ENCODE measurements at regions not wholly inside any gene's neighbourhood (a gene's known extent, or its start where the extent isn't known, plus 50 kb on each side); places are given as distances from the start of the nearest gene placed in this dataset.

DNA sequence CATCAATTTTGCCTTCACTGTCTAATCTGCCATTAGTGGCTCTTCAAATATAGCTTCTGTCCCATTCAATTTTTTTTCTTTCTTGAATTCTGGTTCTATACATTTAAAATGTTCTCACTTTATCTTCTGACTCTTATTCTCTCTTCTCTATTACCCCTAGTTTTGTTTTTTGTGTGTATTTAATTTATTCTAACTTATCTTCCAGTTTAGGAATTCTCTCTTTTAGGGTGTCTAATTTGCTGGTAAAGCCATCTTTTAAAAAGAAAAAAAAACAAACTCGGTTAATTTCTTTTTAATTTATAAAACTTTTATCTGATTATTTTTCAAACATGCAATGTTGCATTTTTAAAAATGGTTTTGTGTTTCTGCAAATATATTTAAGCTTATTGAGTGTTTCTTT lies 80.3 kb upstream of the OXGR1 start:
- TF ChIP-seq CTCF (IDR thresholded peaks at IDR 0.05) (no peak), POLR2A (IDR thresholded peaks at IDR 0.05) (no peak)

Data from uterus (tissue), 2 donors.